Ishikawa (cell line): ENCODE measurements at regions not wholly inside any gene's neighbourhood (a gene's known extent, or its start where the extent isn't known, plus 50 kb on each side); places are given as distances from the start of the nearest gene placed in this dataset.

Source experiments
- CREB1 ChIP-seq: IDR thresholded peaks from 2 replicates; pipeline ENCODE4 v1.6.1; 2012; ENCODE audit warnings: low read depth
- TF ChIP-seq, protein P1 (sequence below): IDR thresholded peaks from 2 replicates; pipeline ENCODE4 v1.6.1; 2012

DNA sequence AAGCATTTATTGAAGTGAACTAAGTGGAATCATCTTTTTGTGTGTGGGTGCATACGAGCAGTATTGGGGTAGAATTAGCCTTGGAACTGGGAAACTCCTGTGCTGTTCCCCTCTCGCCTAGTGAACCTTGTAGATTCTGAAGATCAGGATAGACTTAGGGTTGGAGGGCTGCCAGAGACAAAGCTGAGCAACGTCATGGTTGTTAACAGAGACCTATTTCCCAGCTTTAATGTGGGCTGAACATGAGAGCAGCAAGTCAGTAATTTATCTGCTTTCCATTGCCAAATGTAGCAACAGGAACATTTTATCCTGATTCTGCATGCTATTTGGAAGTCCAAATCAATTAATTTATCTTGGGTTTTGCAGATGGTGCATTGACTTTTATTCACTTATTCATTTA, 246.6 kb downstream of the IL20RB start:
- TF ChIP-seq, protein P1, sequence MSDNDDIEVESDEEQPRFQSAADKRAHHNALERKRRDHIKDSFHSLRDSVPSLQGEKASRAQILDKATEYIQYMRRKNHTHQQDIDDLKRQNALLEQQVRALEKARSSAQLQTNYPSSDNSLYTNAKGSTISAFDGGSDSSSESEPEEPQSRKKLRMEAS = no peak
- TF ChIP-seq CREB1 = no peak
